AG08395 (cell line): ENCODE measurements at regions not wholly inside any gene's neighbourhood (a gene's known extent, or its start where the extent isn't known, plus 50 kb on each side); places are given as distances from the start of the nearest gene placed in this dataset.
"Not testable (repeated sequence)": the region's sequence is repeated elsewhere in the genome, so short reads cannot be mapped to it uniquely, and the experiment has no call there.

Experiments
- DNase-seq: peaks from one replicate; pipeline ENCODE4 v3.0.0; 2012; ENCODE audit warnings: mixed read lengths, low spot score

GRCh38 chr2:877747-878146 lies 72.9 kb upstream of the SNTG2 start:
- no peak for DNase-seq

- no peak for DNase-seq
These were observed 74.7 kb upstream of the SNTG2 start for GRCh38 chr2:875687-876615.

DNA sequence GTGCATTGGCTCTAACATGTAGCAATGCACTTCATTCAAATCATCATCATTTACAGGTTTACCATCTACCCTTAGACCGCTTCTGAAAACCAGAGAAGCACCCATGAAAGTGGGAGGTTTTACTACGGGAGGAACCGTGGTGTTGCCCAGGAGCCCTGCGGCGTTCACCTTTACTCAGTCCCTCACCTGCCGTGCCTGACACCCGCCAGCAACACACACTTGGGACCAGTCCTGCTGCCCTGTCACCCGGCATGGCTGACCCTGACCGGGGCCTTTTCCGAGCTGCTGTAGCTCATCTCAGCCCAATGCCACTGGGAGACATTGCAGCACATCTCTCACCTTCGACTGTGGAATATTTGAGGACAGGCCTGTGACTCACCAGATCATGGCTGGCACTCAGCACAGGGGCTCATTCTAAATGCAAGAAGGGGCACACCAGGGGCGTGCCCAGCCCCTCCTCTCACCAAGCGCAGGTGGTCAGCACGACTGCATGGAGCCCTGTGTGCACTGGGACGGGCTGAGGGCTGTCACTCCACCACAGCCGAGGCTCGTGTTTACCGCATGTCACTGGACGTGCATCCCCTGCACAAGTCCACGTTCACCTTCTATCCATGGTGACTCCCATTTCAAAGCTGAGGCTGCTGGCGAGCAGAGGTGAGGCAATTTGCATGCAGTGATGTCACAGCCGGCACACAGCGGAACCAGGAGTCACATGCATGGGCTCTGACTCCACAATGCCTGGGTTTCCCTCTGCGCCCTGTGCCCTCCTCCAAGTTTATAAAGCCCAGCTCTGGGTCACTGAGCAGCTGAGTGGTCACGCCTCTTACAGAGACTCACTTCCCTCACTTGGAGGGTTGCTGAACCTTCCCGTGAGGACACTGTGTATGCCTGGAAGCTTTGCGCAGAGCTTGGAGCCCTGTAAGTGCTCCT lies 76.7 kb upstream of the SNTG2 start:
- DNase-seq, result no peak

GRCh38 chr2:873027-873426 lies 77.6 kb upstream of the SNTG2 start:
- DNase-seq, result no peak

DNA sequence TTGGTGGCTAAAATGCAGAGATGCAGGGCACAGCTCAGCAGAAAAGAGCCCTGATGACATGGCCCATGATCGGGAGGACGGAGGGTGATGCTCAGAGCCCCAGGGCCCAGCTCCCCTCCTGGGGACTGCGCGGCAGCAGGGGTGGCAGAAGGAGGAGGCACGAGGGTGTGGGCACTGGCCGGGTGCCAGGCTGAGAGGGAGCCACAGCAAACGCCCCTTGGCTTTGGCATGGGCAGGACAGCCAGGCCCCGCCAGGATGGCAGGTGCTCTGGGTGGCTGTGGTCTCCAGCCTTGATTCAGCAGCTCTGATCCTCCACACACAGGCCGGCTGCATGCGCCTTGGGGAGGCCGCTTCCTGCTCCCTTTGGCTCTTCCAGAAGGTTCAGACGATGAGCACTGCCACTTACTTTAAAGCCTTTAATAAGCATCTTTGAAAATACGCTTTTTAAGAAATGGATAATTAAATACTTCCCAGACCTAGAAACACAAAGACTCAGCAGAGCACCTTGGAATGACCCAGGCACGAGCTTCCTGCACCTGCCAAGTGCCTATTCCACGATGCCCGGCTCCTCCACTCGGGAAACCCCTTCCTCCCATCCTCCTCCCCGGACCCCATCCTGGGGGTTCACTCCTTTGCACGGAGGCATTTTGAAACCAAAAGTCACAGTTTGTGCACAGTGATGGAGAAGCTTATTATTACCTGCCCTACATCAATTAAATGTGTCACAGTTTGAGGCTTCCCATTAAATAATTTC lies 78.5 kb upstream of the SNTG2 start:
- DNase-seq, result no peak

GRCh38 chr2:871175-871727 lies 79.4 kb upstream of the SNTG2 start:
- no peak for DNase-seq

GRCh38 chr2:870426-870825 lies 80.2 kb upstream of the SNTG2 start:
- DNase-seq, result no peak

- no peak for DNase-seq
These were observed 80.8 kb upstream of the SNTG2 start for GRCh38 chr2:869894-870293.

DNA sequence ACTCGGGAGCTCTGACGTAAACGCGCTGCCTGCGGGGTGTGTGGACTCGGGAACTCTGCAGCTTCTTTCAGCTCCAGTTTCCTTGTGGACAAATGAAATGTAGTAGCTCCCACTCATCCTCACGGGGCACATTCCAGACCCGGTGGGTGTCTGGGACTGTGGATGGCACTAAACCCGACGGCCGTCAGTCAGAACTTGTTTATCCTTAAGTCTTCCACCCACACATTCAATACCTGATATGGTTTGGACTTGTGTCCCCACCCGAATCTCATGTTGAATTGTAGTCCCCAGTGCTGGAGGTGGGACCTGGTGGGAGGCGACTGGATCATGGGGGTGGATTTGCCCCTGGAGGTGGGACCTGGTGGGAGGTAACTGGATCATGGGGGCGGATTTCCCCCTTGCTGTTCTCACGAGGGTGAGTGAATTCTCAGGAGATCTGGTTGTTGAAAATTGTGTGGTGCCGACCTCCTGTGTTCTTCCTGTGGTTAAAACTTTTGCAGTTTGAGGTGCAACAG lies 81.2 kb upstream of the SNTG2 start:
- DNase-seq, result no peak

DNA sequence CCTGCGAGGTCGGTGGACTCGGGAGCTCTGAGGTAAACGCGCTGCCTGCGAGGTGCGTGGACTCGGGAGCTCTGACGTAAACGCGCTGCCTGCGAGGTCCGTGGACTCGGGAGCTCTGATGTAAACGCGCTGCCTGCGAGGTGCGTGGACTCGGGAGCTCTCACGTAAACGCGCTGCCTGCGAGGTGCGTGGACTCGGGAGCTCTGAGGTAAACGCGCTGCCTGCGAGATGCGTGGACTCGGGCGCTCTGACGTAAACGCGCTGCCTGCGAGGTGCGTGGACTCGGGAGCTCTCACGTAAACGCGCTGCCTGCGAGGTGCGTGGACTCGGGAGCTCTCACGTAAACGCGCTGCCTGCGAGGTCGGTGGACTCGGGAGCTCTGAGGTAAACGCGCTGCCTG lies 81.8 kb upstream of the SNTG2 start:
- not testable (repeated sequence) for DNase-seq

- DNase-seq, result no peak
These were observed 83.4 kb upstream of the SNTG2 start for GRCh38 chr2:867296-867695.

- no peak for DNase-seq
These were observed 83.8 kb upstream of the SNTG2 start for GRCh38 chr2:866887-867286.

GRCh38 chr2:866009-866680 lies 84.5 kb upstream of the SNTG2 start:
- DNase-seq, result no peak

- no peak for DNase-seq
These were observed 86.0 kb upstream of the SNTG2 start for GRCh38 chr2:864501-865106.

- DNase-seq, result no peak
These were observed 86.8 kb upstream of the SNTG2 start for GRCh38 chr2:863732-864450.

DNA sequence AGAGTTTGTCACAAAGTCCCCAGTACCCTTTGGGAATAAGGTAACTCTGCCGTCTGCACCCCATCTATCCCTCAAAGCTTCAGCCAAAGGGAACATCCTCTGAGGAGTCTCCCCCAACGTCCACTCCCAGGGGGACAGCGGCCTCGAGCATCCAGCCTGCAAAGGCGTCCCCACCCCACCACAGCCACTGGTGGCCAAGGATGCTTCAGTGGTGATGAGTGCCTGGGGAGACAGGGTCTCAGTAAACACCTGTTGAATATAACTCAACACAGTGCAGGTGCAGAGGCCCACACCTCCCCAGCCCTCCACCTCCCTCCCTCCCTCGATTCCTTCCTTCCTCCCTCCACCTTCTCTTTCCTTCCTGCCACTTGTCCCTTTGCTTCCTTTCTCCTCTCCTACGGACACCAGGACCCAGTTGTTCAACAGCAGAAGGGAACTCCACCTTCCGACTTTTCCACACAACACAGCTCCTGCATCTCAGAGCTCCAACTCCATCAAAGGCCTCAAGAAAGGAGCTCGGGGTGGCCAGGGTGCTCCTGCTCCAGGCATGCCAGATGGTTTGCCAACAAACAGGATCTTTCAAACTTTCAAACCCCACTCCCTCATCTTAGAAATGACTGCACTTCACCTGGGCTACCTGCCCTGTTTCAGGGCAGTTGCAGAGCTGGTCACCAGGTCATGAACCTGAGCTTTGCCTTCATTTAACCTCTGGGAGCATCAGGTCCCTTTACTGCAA lies 87.8 kb upstream of the SNTG2 start:
- no peak for DNase-seq

DNA sequence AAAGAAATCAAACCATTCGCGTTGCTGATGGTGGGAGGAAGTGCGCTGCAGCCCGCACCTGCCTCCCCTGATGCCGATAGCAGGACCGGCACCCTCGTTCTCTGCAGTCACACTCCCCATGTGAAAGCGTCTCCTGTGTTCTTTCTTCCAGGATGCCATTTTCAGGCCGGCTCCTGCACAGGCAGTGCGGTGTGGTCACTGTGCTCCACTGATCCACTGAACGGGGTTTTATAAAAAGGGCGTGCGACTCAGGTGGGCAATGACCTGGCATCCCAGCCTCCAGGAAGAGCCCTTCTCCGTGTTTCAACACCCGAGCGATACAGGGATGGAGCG lies 88.3 kb upstream of the SNTG2 start:
- no peak for DNase-seq

DNA sequence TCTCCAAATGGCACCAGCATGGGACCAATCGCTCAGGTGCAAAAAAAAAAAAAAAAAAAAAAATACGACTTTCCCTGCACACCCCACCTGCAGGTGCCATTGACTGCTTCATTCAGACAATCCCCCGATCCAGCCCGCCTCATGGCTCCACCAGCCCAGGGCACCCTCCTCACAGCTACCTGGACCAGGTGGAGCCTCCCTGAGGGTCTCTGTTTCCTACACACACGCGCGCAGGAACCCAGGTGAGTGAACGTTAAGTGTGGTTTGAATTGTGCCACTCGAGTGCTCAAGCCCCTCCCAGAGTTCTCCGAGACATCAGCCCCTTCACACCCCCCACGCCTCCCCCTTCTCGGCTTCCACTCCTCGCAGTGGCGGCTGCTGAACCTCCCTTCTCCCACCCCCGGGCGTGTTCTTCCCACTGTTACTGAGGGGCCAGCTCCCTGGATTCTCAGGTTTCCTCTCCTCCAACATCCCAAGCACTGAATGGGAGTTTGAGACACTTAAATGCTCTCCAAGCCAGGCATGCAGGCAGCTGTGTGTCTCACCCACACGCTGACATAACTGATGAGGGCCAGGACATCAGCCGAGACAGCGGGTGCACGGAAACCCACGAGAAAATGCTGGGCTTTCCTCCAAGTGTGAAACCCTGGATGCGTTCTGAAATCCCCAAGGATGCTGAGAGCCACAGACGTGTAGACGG lies 88.8 kb upstream of the SNTG2 start:
- no peak for DNase-seq
